ENCODE measurements at regions not wholly inside any gene's neighbourhood (a gene's known extent, or its start where the extent isn't known, plus 50 kb on each side); places are given as distances from the start of the nearest gene placed in this dataset.

GRCh38 chr3:106272302-106272701, 403.5 kb upstream of the CBLB start:
- Histone ChIP-seq H3K4me3 (no peak overlapping the region), H3K9me3 (no peaks in the 10 kb centered on the region), H3K4me1 (no peaks in the 10 kb centered on the region), H3K36me3 (no peaks in the 10 kb centered on the region), H3K27ac (no peak overlapping the region), H3K27me3 (no peaks in the 10 kb centered on the region)
- intact Hi-C loops (cut with DNase I; ENCODE audit: low total_unique reads) (loop anchor here (10.0 kb wide), 1 partner anchor 88 kb away; no protein-coding TSS in a partner anchor), in situ Hi-C loops (cut with MboI; ENCODE audit: low pct_ligation_motif_present in 1 of 4, low pct_unique_long_range_greater_than_20kb in 1 of 4, low sequenced_read_pairs in 3 of 4) (no loop called here)
- TF ChIP-seq POLR2A (IDR thresholded peaks at IDR 0.05) (no peak), POLR2AphosphoS5 (IDR thresholded peaks at IDR 0.05) (no peak), EP300 (IDR thresholded peaks at IDR 0.05; ENCODE audit: low read depth) (no peak)
- 81 to 95% methylated on average over 1 of the region's 1 CpG for WGBS, 2 donors (ENCODE audit: low coverage in 1 of 2)
- DNase-seq: no peak

- intact Hi-C loops (cut with DNase I; ENCODE audit: low total_unique reads): loop anchor here (2.0 to 10.0 kb wide), 2 partner anchors 55 to 91 kb away; no protein-coding TSS in a partner anchor
- no peak for DNase-seq
Measured at GRCh38 chr3:106275592-106275991, 406.8 kb upstream of the CBLB start.

GRCh38 chr3:106276151-106276550, 407.3 kb upstream of the CBLB start:
- Histone ChIP-seq H3K27me3 (no peaks in the 10 kb centered on the region), H3K4me3 (no peak overlapping the region), H3K36me3 (no peaks in the 10 kb centered on the region), H3K27ac (no peak overlapping the region), H3K4me1 (no peaks in the 10 kb centered on the region), H3K9me3 (no peaks in the 10 kb centered on the region)
- in situ Hi-C loops (cut with MboI; ENCODE audit: low pct_ligation_motif_present in 1 of 4, low pct_unique_long_range_greater_than_20kb in 1 of 4, low sequenced_read_pairs in 3 of 4): no loop called here
- intact Hi-C loops (cut with DNase I; ENCODE audit: low total_unique reads): loop anchor here (10.0 kb wide), 1 partner anchor 91 kb away; no protein-coding TSS in a partner anchor
- no peak for DNase-seq
- no peak for TF ChIP-seq EP300 (IDR thresholded peaks at IDR 0.05; ENCODE audit: low read depth)
- no peak for TF ChIP-seq CTCF (IDR thresholded peaks at IDR 0.05)
- TF ChIP-seq POLR2AphosphoS5 (IDR thresholded peaks at IDR 0.05): no peak
- no peak for TF ChIP-seq POLR2A (IDR thresholded peaks at IDR 0.05)

More at GRCh38 chr3:106275592-106275991, 406.8 kb upstream of the CBLB start:
- Histone ChIP-seq H3K27me3 (no peaks in the 10 kb centered on the region), H3K9me3 (no peaks in the 10 kb centered on the region), H3K36me3 (no peaks in the 10 kb centered on the region), H3K4me3 (no peak overlapping the region), H3K27ac (no peak overlapping the region), H3K4me1 (no peaks in the 10 kb centered on the region)
- in situ Hi-C loops (cut with MboI; ENCODE audit: low pct_ligation_motif_present in 1 of 4, low pct_unique_long_range_greater_than_20kb in 1 of 4, low sequenced_read_pairs in 3 of 4): no loop called here
- WGBS, 2 donors (ENCODE audit: low coverage in 1 of 2): 57 to 58% methylated on average over 1 to 5 of the region's 5 CpGs
- TF ChIP-seq POLR2AphosphoS5 (IDR thresholded peaks at IDR 0.05) (no peak), CTCF (IDR thresholded peaks at IDR 0.05) (no peak), EP300 (IDR thresholded peaks at IDR 0.05; ENCODE audit: low read depth) (no peak), POLR2A (IDR thresholded peaks at IDR 0.05) (no peak)

- no peak overlapping the region for H3K27ac ChIP-seq
- no peak for DNase-seq
- in situ Hi-C loops (cut with MboI; ENCODE audit: low pct_ligation_motif_present in 1 of 4, low pct_unique_long_range_greater_than_20kb in 1 of 4, low sequenced_read_pairs in 3 of 4): no loop called here
- no peak overlapping the region for H3K4me3 ChIP-seq
- no peak for TF ChIP-seq EP300 (IDR thresholded peaks at IDR 0.05; ENCODE audit: low read depth)
- no peak for TF ChIP-seq POLR2A (IDR thresholded peaks at IDR 0.05)
- TF ChIP-seq CTCF (IDR thresholded peaks at IDR 0.05): no peak
- no peak for TF ChIP-seq POLR2AphosphoS5 (IDR thresholded peaks at IDR 0.05)
- intact Hi-C loops (cut with DNase I; ENCODE audit: low total_unique reads): loop anchor here (10.0 kb wide), 1 partner anchor 92 kb away; no protein-coding TSS in a partner anchor
- 68 to 81% methylated on average over 6 of the region's 6 CpGs for WGBS, 2 donors (ENCODE audit: low coverage in 1 of 2)
- no peaks in the 10 kb centered on the region for H3K36me3 ChIP-seq
- no peaks in the 10 kb centered on the region for H3K9me3 ChIP-seq
- H3K4me1 ChIP-seq: no peaks in the 10 kb centered on the region
- no peaks in the 10 kb centered on the region for H3K27me3 ChIP-seq
Measured at GRCh38 chr3:106276755-106277612, 408.2 kb upstream of the CBLB start.

Data from transverse colon (tissue), 4 donors.